ENCODE measurements at regions not wholly inside any gene's neighbourhood (a gene's known extent, or its start where the extent isn't known, plus 50 kb on each side); places are given as distances from the start of the nearest gene placed in this dataset.

DNA sequence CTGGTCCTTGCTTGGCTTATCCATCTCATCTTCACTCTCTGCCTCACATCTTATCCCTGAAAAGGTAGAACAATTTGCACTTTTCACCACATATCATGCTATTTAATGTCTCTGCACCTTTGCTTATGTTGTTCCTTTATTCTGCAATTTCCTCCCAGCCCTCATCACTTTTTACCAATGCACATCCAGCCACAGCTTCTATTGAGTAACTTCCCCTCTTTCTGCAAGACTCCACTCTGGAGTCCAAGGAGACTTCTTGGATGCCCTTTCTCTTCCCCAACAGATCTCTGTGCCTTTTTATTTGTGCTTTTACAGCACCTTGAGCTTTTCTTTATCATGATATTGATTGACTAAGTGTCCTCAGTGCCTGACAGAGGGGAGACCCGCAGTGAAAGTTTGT, 797.1 kb downstream of the VRK1 start:
- H3K27me3 ChIP-seq (ENCODE audit: insufficient read depth, insufficient read length) = no peaks in the 10 kb centered on the region
- no peaks in the 10 kb centered on the region for H3K36me3 ChIP-seq (ENCODE audit: insufficient read depth, insufficient read length, low read length)
- H3K4me1 ChIP-seq (ENCODE audit: insufficient read depth, insufficient read length) = no peaks in the 10 kb centered on the region
- DNase-seq (ENCODE audit: low read depth, low spot score) = no peak
- H3K9me3 ChIP-seq (ENCODE audit: insufficient read depth, low read length) = no peaks in the 10 kb centered on the region
- H3K4me3 ChIP-seq (ENCODE audit: insufficient read length, low read depth) = no peak overlapping the region
- TF ChIP-seq SUZ12 (IDR thresholded peaks at IDR 0.05; ENCODE audit: extremely low read depth, insufficient read depth, insufficient read length) (no peak), YY1 (IDR thresholded peaks at IDR 0.05; ENCODE audit: insufficient read depth, insufficient read length) (no peak), ZNF274 (IDR thresholded peaks at IDR 0.05; ENCODE audit: low read depth, low read length) (no peak)
- H3K9ac ChIP-seq (ENCODE audit: insufficient read length, low read depth) = no peak overlapping the region

DNA sequence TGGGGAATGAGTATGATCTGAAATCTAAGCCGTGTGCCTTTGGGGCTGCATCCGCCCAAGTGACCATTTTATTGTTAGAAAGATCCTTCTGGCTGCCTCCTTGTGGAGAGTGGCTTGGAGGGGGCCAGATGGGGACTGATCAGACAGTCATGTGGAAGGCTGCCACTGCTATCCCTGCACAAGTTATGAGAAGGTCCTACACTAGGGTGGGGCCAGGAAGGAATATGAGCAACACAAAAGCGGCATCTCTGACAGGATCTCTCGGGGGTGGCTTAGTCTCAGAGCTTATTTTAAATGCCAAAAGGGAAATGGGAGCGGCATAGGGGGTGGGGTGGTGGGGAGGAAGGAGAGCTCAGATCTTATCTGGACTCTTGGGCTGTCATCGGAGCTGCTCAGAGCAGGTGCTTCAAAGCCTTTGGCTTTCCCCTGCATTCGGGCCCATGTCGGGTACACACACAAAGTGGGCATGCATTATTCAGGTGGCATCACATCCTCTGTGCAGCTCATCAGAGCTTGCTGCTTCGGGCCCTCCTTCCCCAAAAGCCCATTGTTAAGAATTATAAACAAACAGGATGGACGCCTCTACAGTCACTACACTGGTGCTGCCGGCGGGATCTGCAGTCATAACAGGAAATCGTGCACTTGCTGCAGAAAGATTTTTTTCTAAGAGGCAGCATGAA, 805.4 kb downstream of the VRK1 start:
- DNase-seq (ENCODE audit: low read depth, low spot score) = no peak
- Histone ChIP-seq H3K36me3 (ENCODE audit: insufficient read depth, insufficient read length, low read length) (no peaks in the 10 kb centered on the region), H3K4me1 (ENCODE audit: insufficient read depth, insufficient read length) (no peaks in the 10 kb centered on the region), H3K27me3 (ENCODE audit: insufficient read depth, insufficient read length) (no peaks in the 10 kb centered on the region), H3K9ac (ENCODE audit: insufficient read length, low read depth) (no peak overlapping the region), H3K9me3 (ENCODE audit: insufficient read depth, low read length) (peaks cover 9% of the 10 kb centered on the region; the same call in 1 of the 2 replicates), H3K4me3 (ENCODE audit: insufficient read length, low read depth) (no peak overlapping the region)
- TF ChIP-seq YY1 (IDR thresholded peaks at IDR 0.05; ENCODE audit: insufficient read depth, insufficient read length) = no peak
- TF ChIP-seq SUZ12 (IDR thresholded peaks at IDR 0.05; ENCODE audit: extremely low read depth, insufficient read depth, insufficient read length) = no peak
- TF ChIP-seq ZNF274 (IDR thresholded peaks at IDR 0.05; ENCODE audit: low read depth, low read length) = no peak

DNA sequence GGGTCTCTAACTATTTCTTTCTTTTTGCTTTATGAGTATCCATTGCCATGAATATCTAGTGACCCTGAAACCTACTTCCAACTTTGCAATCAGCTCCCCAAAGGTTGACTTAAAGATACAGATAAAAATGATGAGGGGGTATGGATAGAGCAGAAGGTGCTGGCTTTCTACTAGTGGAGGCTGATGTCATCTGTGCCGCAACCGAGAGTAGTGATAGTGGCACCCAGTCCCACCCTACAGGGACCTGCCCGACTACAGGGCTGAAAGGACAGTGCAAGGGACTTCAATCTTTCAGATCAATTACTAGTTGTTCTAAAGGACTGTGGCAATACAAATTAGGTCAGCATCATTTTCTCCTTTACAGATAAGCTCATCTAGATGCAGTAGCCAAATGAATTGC, 806.0 kb downstream of the VRK1 start:
- Histone ChIP-seq H3K36me3 (ENCODE audit: insufficient read depth, insufficient read length, low read length) (no peaks in the 10 kb centered on the region), H3K9me3 (ENCODE audit: insufficient read depth, low read length) (peaks cover 9% of the 10 kb centered on the region; the same call in 1 of the 2 replicates), H3K27me3 (ENCODE audit: insufficient read depth, insufficient read length) (no peaks in the 10 kb centered on the region), H3K4me1 (ENCODE audit: insufficient read depth, insufficient read length) (no peaks in the 10 kb centered on the region), H3K9ac (ENCODE audit: insufficient read length, low read depth) (no peak overlapping the region), H3K4me3 (ENCODE audit: insufficient read length, low read depth) (no peak overlapping the region)
- TF ChIP-seq SUZ12 (IDR thresholded peaks at IDR 0.05; ENCODE audit: extremely low read depth, insufficient read depth, insufficient read length) (no peak), YY1 (IDR thresholded peaks at IDR 0.05; ENCODE audit: insufficient read depth, insufficient read length) (no peak), ZNF274 (IDR thresholded peaks at IDR 0.05; ENCODE audit: low read depth, low read length) (no peak)
- DNase-seq (ENCODE audit: low read depth, low spot score) = no peak

GRCh38 chr14:97604731-97605130, 807.5 kb downstream of the VRK1 start:
- no peak for DNase-seq (ENCODE audit: low read depth, low spot score)
- Histone ChIP-seq H3K4me1 (ENCODE audit: insufficient read depth, insufficient read length) (no peaks in the 10 kb centered on the region), H3K27me3 (ENCODE audit: insufficient read depth, insufficient read length) (no peaks in the 10 kb centered on the region), H3K4me3 (ENCODE audit: insufficient read length, low read depth) (no peak overlapping the region), H3K9me3 (ENCODE audit: insufficient read depth, low read length) (peaks cover 9% of the 10 kb centered on the region; the same call in 1 of the 2 replicates), H3K36me3 (ENCODE audit: insufficient read depth, insufficient read length, low read length) (no peaks in the 10 kb centered on the region), H3K9ac (ENCODE audit: insufficient read length, low read depth) (no peak overlapping the region)
- TF ChIP-seq YY1 (IDR thresholded peaks at IDR 0.05; ENCODE audit: insufficient read depth, insufficient read length) (no peak), SUZ12 (IDR thresholded peaks at IDR 0.05; ENCODE audit: extremely low read depth, insufficient read depth, insufficient read length) (no peak)

- no peak overlapping the region for H3K4me3 ChIP-seq (ENCODE audit: insufficient read length, low read depth)
- no peaks in the 10 kb centered on the region for H3K36me3 ChIP-seq (ENCODE audit: insufficient read depth, insufficient read length, low read length)
- DNase-seq (ENCODE audit: low read depth, low spot score) = no peak
- peaks cover 21% of the 10 kb centered on the region for H3K9me3 ChIP-seq (ENCODE audit: insufficient read depth, low read length)
- H3K4me1 ChIP-seq (ENCODE audit: insufficient read depth, insufficient read length) = no peaks in the 10 kb centered on the region
- TF ChIP-seq SUZ12 (IDR thresholded peaks at IDR 0.05; ENCODE audit: extremely low read depth, insufficient read depth, insufficient read length) (no peak), ZNF274 (IDR thresholded peaks at IDR 0.05; ENCODE audit: low read depth, low read length) (no peak), YY1 (IDR thresholded peaks at IDR 0.05; ENCODE audit: insufficient read depth, insufficient read length) (no peak)
- no peaks in the 10 kb centered on the region for H3K27me3 ChIP-seq (ENCODE audit: insufficient read depth, insufficient read length)
- H3K9ac ChIP-seq (ENCODE audit: insufficient read length, low read depth) = no peak overlapping the region
Observed at GRCh38 chr14:97618401-97618800, 821.2 kb downstream of the VRK1 start.

DNA sequence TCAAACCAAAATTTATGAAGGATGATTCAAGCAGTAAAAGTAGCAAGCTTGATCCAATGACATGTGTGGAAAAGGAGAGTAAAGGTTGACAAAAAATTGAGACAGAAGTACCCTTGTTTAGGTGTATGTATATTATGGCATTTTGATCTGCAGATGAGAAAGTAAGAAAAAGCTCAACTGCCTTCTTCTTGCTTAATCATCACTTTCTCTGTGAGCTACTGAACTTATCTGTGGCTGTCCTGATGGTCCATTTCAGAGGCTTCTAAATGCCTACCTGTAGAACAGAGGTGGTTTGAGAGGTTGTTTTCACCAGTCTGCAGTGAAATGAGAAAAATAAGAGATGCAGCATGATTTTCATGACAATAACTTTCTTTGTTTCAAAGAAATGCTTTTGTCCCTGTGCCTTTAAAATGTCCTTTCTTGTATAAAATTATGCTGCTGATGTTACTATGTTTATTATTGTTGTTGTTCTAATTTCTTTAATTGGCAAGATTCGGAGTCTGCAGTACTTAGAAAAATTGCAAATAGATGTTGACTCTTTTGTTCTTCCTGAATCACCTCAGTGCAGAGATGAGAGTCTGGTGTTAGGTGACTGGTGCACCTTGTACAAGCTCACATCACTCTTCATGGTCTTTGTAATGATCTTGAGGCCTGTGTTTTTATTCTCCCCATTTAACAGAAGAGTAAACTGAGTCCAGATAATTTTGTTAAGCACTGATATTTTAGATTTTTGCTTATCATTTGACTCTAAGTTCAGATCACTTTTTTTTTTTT, 821.9 kb downstream of the VRK1 start:
- TF ChIP-seq YY1 (IDR thresholded peaks at IDR 0.05; ENCODE audit: insufficient read depth, insufficient read length) (no peak), ZNF274 (IDR thresholded peaks at IDR 0.05; ENCODE audit: low read depth, low read length) (no peak), SUZ12 (IDR thresholded peaks at IDR 0.05; ENCODE audit: extremely low read depth, insufficient read depth, insufficient read length) (no peak)
- no peak overlapping the region for H3K4me3 ChIP-seq (ENCODE audit: insufficient read length, low read depth)
- H3K4me1 ChIP-seq (ENCODE audit: insufficient read depth, insufficient read length) = no peaks in the 10 kb centered on the region
- peaks cover 18% of the 10 kb centered on the region for H3K9me3 ChIP-seq (ENCODE audit: insufficient read depth, low read length)
- no peaks in the 10 kb centered on the region for H3K27me3 ChIP-seq (ENCODE audit: insufficient read depth, insufficient read length)
- H3K36me3 ChIP-seq (ENCODE audit: insufficient read depth, insufficient read length, low read length) = no peaks in the 10 kb centered on the region
- no peak for DNase-seq (ENCODE audit: low read depth, low spot score)
- H3K9ac ChIP-seq (ENCODE audit: insufficient read length, low read depth) = no peak overlapping the region

DNA sequence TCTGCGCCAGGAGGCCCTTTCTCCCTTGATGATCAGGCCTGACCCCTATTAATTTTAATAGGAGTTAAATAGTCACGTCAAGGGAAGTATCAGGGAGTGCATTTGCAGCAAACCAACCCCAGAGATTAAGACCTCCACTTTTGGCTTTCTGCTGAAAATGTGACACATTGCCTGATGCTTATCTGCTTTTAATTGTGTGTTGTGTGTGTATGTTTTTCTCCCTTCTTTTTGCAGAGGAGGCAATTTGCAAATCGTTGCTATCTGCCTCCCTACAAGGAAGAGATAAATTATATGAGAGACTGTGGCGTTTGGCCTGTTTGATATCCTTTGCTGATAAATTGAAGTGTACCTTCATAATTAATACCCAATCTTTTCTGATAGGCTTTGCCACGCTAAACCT, 822.9 kb downstream of the VRK1 start:
- H3K4me3 ChIP-seq (ENCODE audit: insufficient read length, low read depth) = no peak overlapping the region
- peaks cover 8% of the 10 kb centered on the region for H3K9me3 ChIP-seq (ENCODE audit: insufficient read depth, low read length)
- DNase-seq (ENCODE audit: low read depth, low spot score) = no peak
- no peaks in the 10 kb centered on the region for H3K27me3 ChIP-seq (ENCODE audit: insufficient read depth, insufficient read length)
- H3K4me1 ChIP-seq (ENCODE audit: insufficient read depth, insufficient read length) = no peaks in the 10 kb centered on the region
- no peak overlapping the region for H3K9ac ChIP-seq (ENCODE audit: insufficient read length, low read depth)
- H3K36me3 ChIP-seq (ENCODE audit: insufficient read depth, insufficient read length, low read length) = no peaks in the 10 kb centered on the region
- TF ChIP-seq SUZ12 (IDR thresholded peaks at IDR 0.05; ENCODE audit: extremely low read depth, insufficient read depth, insufficient read length) (no peak), ZNF274 (IDR thresholded peaks at IDR 0.05; ENCODE audit: low read depth, low read length) (no peak), YY1 (IDR thresholded peaks at IDR 0.05; ENCODE audit: insufficient read depth, insufficient read length) (no peak)
